ENCODE measurements at regions not wholly inside any gene's neighbourhood (a gene's known extent, or its start where the extent isn't known, plus 50 kb on each side); places are given as distances from the start of the nearest gene placed in this dataset.

- no peaks in the 10 kb centered on the region for H3K36me3 ChIP-seq (ENCODE audit: low read depth, missing control alignments)
- WGBS, 2 donors: 86 to 93% methylated on average over 4 of the region's 4 CpGs
- no peaks in the 10 kb centered on the region for H3K9me3 ChIP-seq
- no peak for DNase-seq
- H3K27me3 ChIP-seq: no peaks in the 10 kb centered on the region
- no peak overlapping the region for H3K27ac ChIP-seq
- H3K4me1 ChIP-seq: no peaks in the 10 kb centered on the region
- H3K4me3 ChIP-seq: no peak overlapping the region
- no peak for TF ChIP-seq POLR2A (IDR thresholded peaks at IDR 0.05)
- no peak for TF ChIP-seq CTCF (IDR thresholded peaks at IDR 0.05)
- intact Hi-C loops (cut with DNase I; ENCODE audit: low total_unique reads): no loop called here
These were observed 115.7 kb upstream of the FUT8 start for GRCh38 chr14:65296876-65297275.

- H3K27me3 ChIP-seq: no peaks in the 10 kb centered on the region
- 95% methylated on average over 5 of the region's 5 CpGs for WGBS, 2 donors
- H3K4me3 ChIP-seq: no peak overlapping the region
- no peaks in the 10 kb centered on the region for H3K4me1 ChIP-seq
- no peaks in the 10 kb centered on the region for H3K9me3 ChIP-seq
- H3K36me3 ChIP-seq (ENCODE audit: low read depth, missing control alignments): no peaks in the 10 kb centered on the region
- no peak for DNase-seq
- no peak overlapping the region for H3K27ac ChIP-seq
- intact Hi-C loops (cut with DNase I; ENCODE audit: low total_unique reads): no loop called here
- TF ChIP-seq CTCF (IDR thresholded peaks at IDR 0.05) (no peak), POLR2A (IDR thresholded peaks at IDR 0.05) (no peak)
These were observed 114.8 kb upstream of the FUT8 start for GRCh38 chr14:65297744-65298143.

- intact Hi-C loops (cut with DNase I; ENCODE audit: low total_unique reads): no loop called here
These were observed 112.7 kb upstream of the FUT8 start for GRCh38 chr14:65299826-65300225.

GRCh38 chr14:65301862-65302539, 110.5 kb upstream of the FUT8 start:
- peaks cover 3% of the 10 kb centered on the region for H3K4me1 ChIP-seq
- H3K4me3 ChIP-seq: no peak overlapping the region
- no peak for DNase-seq
- H3K36me3 ChIP-seq (ENCODE audit: low read depth, missing control alignments): no peaks in the 10 kb centered on the region
- no peak overlapping the region for H3K27ac ChIP-seq
- H3K9me3 ChIP-seq: no peaks in the 10 kb centered on the region
- no peaks in the 10 kb centered on the region for H3K27me3 ChIP-seq
- TF ChIP-seq CTCF (IDR thresholded peaks at IDR 0.05) (no peak), POLR2A (IDR thresholded peaks at IDR 0.05) (no peak)
- WGBS, 2 donors: 86% methylated on average over 7 of the region's 7 CpGs
- intact Hi-C loops (cut with DNase I; ENCODE audit: low total_unique reads): no loop called here

More at GRCh38 chr14:65299826-65300225, 112.7 kb upstream of the FUT8 start:
- WGBS, 2 donors: 72 to 73% methylated on average over 3 of the region's 3 CpGs
- Histone ChIP-seq H3K4me3 (no peak overlapping the region), H3K27ac (no peak overlapping the region), H3K36me3 (ENCODE audit: low read depth, missing control alignments) (no peaks in the 10 kb centered on the region), H3K4me1 (peaks cover under 1% of the 10 kb centered on the region), H3K9me3 (no peaks in the 10 kb centered on the region), H3K27me3 (no peaks in the 10 kb centered on the region)
- DNase-seq: no peak
- no peak for TF ChIP-seq POLR2A (IDR thresholded peaks at IDR 0.05)
- TF ChIP-seq CTCF (IDR thresholded peaks at IDR 0.05): no peak

GRCh38 chr14:65302571-65303189, 109.8 kb upstream of the FUT8 start:
- TF ChIP-seq CTCF (IDR thresholded peaks at IDR 0.05) (no peak), POLR2A (IDR thresholded peaks at IDR 0.05) (no peak)
- H3K9me3 ChIP-seq: no peaks in the 10 kb centered on the region
- no peaks in the 10 kb centered on the region for H3K36me3 ChIP-seq (ENCODE audit: low read depth, missing control alignments)
- H3K4me1 ChIP-seq: peaks cover 3% of the 10 kb centered on the region
- H3K27ac ChIP-seq: no peak overlapping the region
- WGBS, 2 donors: 77 to 90% methylated on average over 7 of the region's 7 CpGs
- intact Hi-C loops (cut with DNase I; ENCODE audit: low total_unique reads): no loop called here
- no peak for DNase-seq
- H3K4me3 ChIP-seq: no peak overlapping the region
- H3K27me3 ChIP-seq: no peaks in the 10 kb centered on the region
